A673 (cell line): ENCODE measurements at regions not wholly inside any gene's neighbourhood (a gene's known extent, or its start where the extent isn't known, plus 50 kb on each side); places are given as distances from the start of the nearest gene placed in this dataset.

Source experiments
- BruUV-seq: library from RNA; stranded (reverse); fragments of 400-500 nt; replicated peaks from 2 replicates; lab custom pipeline; 2021; lab: Mats Ljungman, UMichigan
- CTCF ChIA-PET: fragments of 300-600 bp; sonication (Branson Sonifier 250); formaldehyde crosslinking; loops from one replicate; lab custom pipeline; 2022; ENCODE audit warnings: antibody characterized with exemption; lab: Charles Lee
- POLR2A ChIA-PET: fragments of 300-600 bp; sonication (Branson Sonifier 250); formaldehyde crosslinking; loops from one replicate; lab custom pipeline; 2022; ENCODE audit warnings: antibody characterized with exemption; ENCODE audit not compliant: low non-redundant PET; lab: Charles Lee
- DNase-seq: peaks from one replicate; pipeline ENCODE4 v3.0.0-alpha.2; 2015; ENCODE audit warnings: low spot score
- H3K27ac ChIP-seq: fragments of 200-600 bp; sonication (generic); 2 replicates; pipeline ENCODE4 v1.5.1; 2016; ENCODE audit warnings: mixed run types, low read depth, mild to moderate bottlenecking, mixed read lengths, antibody characterized with exemption, low read length; ENCODE audit not compliant: poor library complexity, severe bottlenecking
- H3K27me3 ChIP-seq: fragments of 200-600 bp; sonication (generic); replicated peaks from 2 replicates; pipeline ENCODE4 v1.6.1; 2017; ENCODE audit warnings: mixed run types, low read depth, mild to moderate bottlenecking, mixed read lengths, antibody characterized with exemption, low read length; ENCODE audit not compliant: insufficient read depth, poor library complexity
- H3K36me3 ChIP-seq: fragments of 200-600 bp; sonication (generic); 2 replicates; pipeline ENCODE4 v1.6.1; 2016; ENCODE audit warnings: mixed run types, mild to moderate bottlenecking, mixed read lengths, antibody characterized with exemption, low read length; ENCODE audit not compliant: insufficient read depth, poor library complexity, severe bottlenecking
- H3K4me1 ChIP-seq: fragments of 200-600 bp; sonication (generic); 2 replicates; pipeline ENCODE4 v1.6.1; 2017; ENCODE audit warnings: mixed run types, mild to moderate bottlenecking, mixed read lengths, antibody characterized with exemption, low read length; ENCODE audit not compliant: insufficient read depth, poor library complexity, severe bottlenecking
- H3K4me3 ChIP-seq: fragments of 200-600 bp; sonication (generic); 2 replicates; pipeline ENCODE4 v1.5.1; 2016; ENCODE audit warnings: low read depth, mixed run types, mild to moderate bottlenecking, mixed read lengths, low read length; ENCODE audit not compliant: poor library complexity, severe bottlenecking
- H3K9me3 ChIP-seq: fragments of 200-600 bp; sonication (generic); 2 replicates; pipeline ENCODE4 v1.6.1; 2016; ENCODE audit warnings: mixed run types, low read depth, mild to moderate bottlenecking, mixed read lengths, antibody characterized with exemption, low read length; ENCODE audit not compliant: poor library complexity, severe bottlenecking
- CTCF ChIP-seq: fragments of 300-800, 200-600 bp; sonication (generic); conservative IDR thresholded peaks from 2 replicates; pipeline ENCODE4 v1.5.1; 2017; ENCODE audit warnings: low read depth, mild to moderate bottlenecking, antibody characterized with exemption, low read length, moderate library complexity, mixed read lengths
- EZH2 ChIP-seq: fragments of 200-600 bp; sonication (generic); IDR thresholded peaks from 2 replicates; pipeline ENCODE4 v1.6.1; 2017; ENCODE audit warnings: borderline replicate concordance, low read depth, mild to moderate bottlenecking, mixed read lengths, antibody characterized with exemption, low read length; ENCODE audit not compliant: poor library complexity, severe bottlenecking
- intact Hi-C: fragments of 100-400 bp; cut with micrococcal nuclease; formaldehyde crosslinking; loops from one replicate; pipeline ENCODE4 v1.10.0; 2022; ENCODE audit not compliant: unreplicated experiment

GRCh38 chr5:2442496-2443354 is 308.8 kb downstream of the IRX2 start:
- BruUV-seq, result no TSS peak
- ChIA-PET POLR2A (no interaction called here), CTCF (no interaction called here)
- H3K36me3 ChIP-seq, result no peaks in the 10 kb centered on the region
- H3K9me3 ChIP-seq, result peaks cover 28% of the 10 kb centered on the region
- intact Hi-C loops, result no loop called here
- no peaks in the 10 kb centered on the region for H3K4me1 ChIP-seq
- H3K27ac ChIP-seq, result no peak overlapping the region
- no peak overlapping the region for H3K4me3 ChIP-seq
- no peaks in the 10 kb centered on the region for H3K27me3 ChIP-seq
- TF ChIP-seq EZH2 (no peak), CTCF (no peak)
- DNase-seq, result no peak

- DNase-seq, result no peak
- Histone ChIP-seq H3K4me1 (no peaks in the 10 kb centered on the region), H3K27me3 (no peaks in the 10 kb centered on the region), H3K27ac (no peak overlapping the region), H3K9me3 (peaks cover 27% of the 10 kb centered on the region), H3K36me3 (no peaks in the 10 kb centered on the region), H3K4me3 (no peak overlapping the region)
- ChIA-PET POLR2A (no interaction called here), CTCF (no interaction called here)
- intact Hi-C loops, result no loop called here
- BruUV-seq, result no TSS peak
- TF ChIP-seq EZH2 (no peak), CTCF (no peak)
Measured at GRCh38 chr5:2441495-2442180, 309.8 kb downstream of the IRX2 start.

- no peak for DNase-seq
- ChIA-PET POLR2A (no interaction called here), CTCF (no interaction called here)
- BruUV-seq, result no TSS peak
- TF ChIP-seq EZH2 (no peak), CTCF (no peak)
- Histone ChIP-seq H3K27ac (no peak overlapping the region), H3K36me3 (no peaks in the 10 kb centered on the region), H3K4me3 (no peak overlapping the region), H3K27me3 (no peaks in the 10 kb centered on the region), H3K4me1 (no peaks in the 10 kb centered on the region), H3K9me3 (peaks cover 34% of the 10 kb centered on the region)
- intact Hi-C loops, result no loop called here
Measured at GRCh38 chr5:2439608-2440007, 311.9 kb downstream of the IRX2 start.
